ENCODE measurements at regions not wholly inside any gene's neighbourhood (a gene's known extent, or its start where the extent isn't known, plus 50 kb on each side); places are given as distances from the start of the nearest gene placed in this dataset.

DNA sequence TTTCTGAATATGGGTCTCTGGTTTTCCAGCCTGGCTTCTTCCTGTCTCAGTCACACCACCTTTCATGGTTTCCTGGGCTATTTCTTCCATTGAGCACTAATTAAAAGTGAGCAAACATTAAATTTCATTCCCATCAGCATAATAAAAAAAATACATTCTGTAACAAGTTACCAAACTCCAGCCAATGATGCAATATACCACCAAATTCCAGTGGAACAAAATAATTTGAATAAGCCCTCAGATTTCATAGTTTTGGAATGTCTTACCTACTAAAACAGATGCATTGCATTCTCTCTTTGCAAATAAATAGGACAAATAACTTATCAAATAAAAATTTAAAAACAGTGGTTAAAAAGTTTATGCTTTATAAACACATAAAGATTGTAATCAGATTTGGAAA is 97.8 kb upstream of the PRDM1 start:
- intact Hi-C loops (cut with micrococcal nuclease) = no loop called here
- Histone ChIP-seq H3K9me3 (ENCODE audit: control insufficient read depth, insufficient read depth, low read length) (no peaks in the 10 kb centered on the region), H3K4me3 (ENCODE audit: low read length) (no peak overlapping the region), H3K27me3 (ENCODE audit: control insufficient read depth, insufficient read depth, low read length) (peaks cover 23% of the 10 kb centered on the region), H3K4me1 (ENCODE audit: control insufficient read depth, insufficient read depth, low read length) (peaks cover 27% of the 10 kb centered on the region), H3K36me3 (ENCODE audit: control insufficient read depth, insufficient read depth, low read length) (no peaks in the 10 kb centered on the region), H3K27ac (ENCODE audit: low read length) (no peak overlapping the region)
- Mint-ChIP-seq H3K27ac (no peak overlapping the region), H3K36me3 (no peaks in the 10 kb centered on the region), H3K27me3 (ENCODE audit: low read depth in 2 of 2) (peaks cover 55 to 66% of the 10 kb centered on the region in 2 donors), H3K4me3 (no peak overlapping the region), H3K4me1 (peaks cover 11 to 21% of the 10 kb centered on the region in 2 donors), H3K9me3 (no peaks in the 10 kb centered on the region)
- DNase-seq (no peak), ATAC-seq (no peak)
- TF ChIP-seq, protein P1, sequence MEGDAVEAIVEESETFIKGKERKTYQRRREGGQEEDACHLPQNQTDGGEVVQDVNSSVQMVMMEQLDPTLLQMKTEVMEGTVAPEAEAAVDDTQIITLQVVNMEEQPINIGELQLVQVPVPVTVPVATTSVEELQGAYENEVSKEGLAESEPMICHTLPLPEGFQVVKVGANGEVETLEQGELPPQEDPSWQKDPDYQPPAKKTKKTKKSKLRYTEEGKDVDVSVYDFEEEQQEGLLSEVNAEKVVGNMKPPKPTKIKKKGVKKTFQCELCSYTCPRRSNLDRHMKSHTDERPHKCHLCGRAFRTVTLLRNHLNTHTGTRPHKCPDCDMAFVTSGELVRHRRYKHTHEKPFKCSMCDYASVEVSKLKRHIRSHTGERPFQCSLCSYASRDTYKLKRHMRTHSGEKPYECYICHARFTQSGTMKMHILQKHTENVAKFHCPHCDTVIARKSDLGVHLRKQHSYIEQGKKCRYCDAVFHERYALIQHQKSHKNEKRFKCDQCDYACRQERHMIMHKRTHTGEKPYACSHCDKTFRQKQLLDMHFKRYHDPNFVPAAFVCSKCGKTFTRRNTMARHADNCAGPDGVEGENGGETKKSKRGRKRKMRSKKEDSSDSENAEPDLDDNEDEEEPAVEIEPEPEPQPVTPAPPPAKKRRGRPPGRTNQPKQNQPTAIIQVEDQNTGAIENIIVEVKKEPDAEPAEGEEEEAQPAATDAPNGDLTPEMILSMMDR (IDR thresholded peaks at IDR 0.05) = no peak

DNA sequence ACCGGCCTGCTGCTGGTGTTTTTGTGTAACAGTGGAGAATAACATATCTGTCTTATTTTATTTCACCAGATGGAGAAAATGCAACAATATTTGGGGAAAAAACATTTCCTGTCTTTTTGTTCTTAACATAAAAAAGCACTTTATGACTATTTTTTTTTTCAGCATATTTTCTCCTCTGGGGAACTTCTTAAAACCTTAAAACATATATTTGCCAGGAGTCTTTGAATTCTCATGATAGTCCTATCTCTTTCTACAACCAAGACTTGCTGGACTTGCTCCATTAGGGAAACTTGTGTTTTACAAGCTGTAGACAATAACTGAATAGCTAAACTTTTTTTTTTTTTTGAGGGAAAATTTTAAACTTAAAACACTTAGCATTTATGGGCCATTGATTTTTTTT is 98.6 kb upstream of the PRDM1 start:
- peaks cover 50 to 72% of the 10 kb centered on the region in 2 donors for H3K27me3 Mint-ChIP-seq (ENCODE audit: low read depth in 2 of 2)
- WGBS (ENCODE audit: insufficient coverage) = 83% methylated on average over 1 of the region's 1 CpG
- Histone ChIP-seq H3K9me3 (ENCODE audit: control insufficient read depth, insufficient read depth, low read length) (no peaks in the 10 kb centered on the region), H3K27ac (ENCODE audit: low read length) (no peak overlapping the region), H3K36me3 (ENCODE audit: control insufficient read depth, insufficient read depth, low read length) (no peaks in the 10 kb centered on the region), H3K27me3 (ENCODE audit: control insufficient read depth, insufficient read depth, low read length) (peaks cover 20% of the 10 kb centered on the region), H3K4me3 (ENCODE audit: low read length) (no peak overlapping the region), H3K4me1 (ENCODE audit: control insufficient read depth, insufficient read depth, low read length) (peaks cover 19% of the 10 kb centered on the region)
- H3K4me1 Mint-ChIP-seq = peaks cover 9 to 13% of the 10 kb centered on the region in 2 donors
- intact Hi-C loops (cut with micrococcal nuclease) = no loop called here
- ATAC-seq (no peak), DNase-seq (no peak)
- H3K27ac Mint-ChIP-seq = no peak overlapping the region
- TF ChIP-seq, protein P1 (IDR thresholded peaks at IDR 0.05) = no peak
- no peaks in the 10 kb centered on the region for H3K36me3 Mint-ChIP-seq
- no peak overlapping the region for H3K4me3 Mint-ChIP-seq
- H3K9me3 Mint-ChIP-seq = no peaks in the 10 kb centered on the region

DNA sequence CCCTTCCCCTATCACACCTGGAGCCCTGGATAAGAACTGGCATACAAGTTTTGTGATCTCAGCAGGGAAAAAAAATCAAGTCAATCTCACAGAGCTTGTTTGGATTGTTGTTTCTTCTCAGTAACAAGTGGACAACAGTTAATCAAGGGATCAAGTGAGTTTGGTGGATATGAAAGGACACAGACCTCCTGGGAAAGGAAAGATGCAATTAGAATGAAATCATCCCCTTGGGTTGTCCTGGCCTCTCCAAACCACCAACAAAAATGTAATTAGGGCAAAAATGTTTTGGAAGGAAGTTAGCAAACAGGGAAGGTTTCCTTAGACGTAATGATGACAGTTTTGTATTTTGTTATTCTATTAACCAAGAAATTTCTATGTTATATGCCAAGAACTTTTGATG is 99.1 kb upstream of the PRDM1 start:
- intact Hi-C loops (cut with micrococcal nuclease) = no loop called here

More for the DNA sequence above, 99.1 kb upstream of the PRDM1 start:
- no CpG with 5 or more reads among the region's 1 CpG for WGBS (ENCODE audit: insufficient coverage)
- Mint-ChIP-seq H3K4me1 (peaks cover 4 to 8% of the 10 kb centered on the region in 2 donors), H3K27me3 (ENCODE audit: low read depth in 2 of 2) (peaks cover 52 to 77% of the 10 kb centered on the region in 2 donors), H3K27ac (no peak overlapping the region), H3K4me3 (no peak overlapping the region), H3K36me3 (no peaks in the 10 kb centered on the region), H3K9me3 (no peaks in the 10 kb centered on the region)
- Histone ChIP-seq H3K4me3 (ENCODE audit: low read length) (no peak overlapping the region), H3K9me3 (ENCODE audit: control insufficient read depth, insufficient read depth, low read length) (no peaks in the 10 kb centered on the region), H3K36me3 (ENCODE audit: control insufficient read depth, insufficient read depth, low read length) (no peaks in the 10 kb centered on the region), H3K27me3 (ENCODE audit: control insufficient read depth, insufficient read depth, low read length) (peaks cover 21% of the 10 kb centered on the region), H3K27ac (ENCODE audit: low read length) (no peak overlapping the region), H3K4me1 (ENCODE audit: control insufficient read depth, insufficient read depth, low read length) (peaks cover 16% of the 10 kb centered on the region)
- ATAC-seq (no peak), DNase-seq (no peak)
- TF ChIP-seq, protein P1 (IDR thresholded peaks at IDR 0.05) = no peak

Data from natural killer cell (primary cell).